Stimulated activated CD8-positive, alpha-beta memory T cell treated with anti-CD3 and anti-CD28 coated beads, Interleukin-4, amount 100 ng/mL, for 24 hours (primary cell): ENCODE measurements at regions not wholly inside any gene's neighbourhood (a gene's known extent, or its start where the extent isn't known, plus 50 kb on each side); places are given as distances from the start of the nearest gene placed in this dataset.
"Not testable (repeated sequence)": the region's sequence is repeated elsewhere in the genome, so short reads cannot be mapped to it uniquely, and the experiment has no call there.

Experiments used
- DNase-seq: peaks from one replicate; pipeline ENCODE4 v3.0.0-alpha.2; 2020; ENCODE audit warnings: low read depth

DNA sequence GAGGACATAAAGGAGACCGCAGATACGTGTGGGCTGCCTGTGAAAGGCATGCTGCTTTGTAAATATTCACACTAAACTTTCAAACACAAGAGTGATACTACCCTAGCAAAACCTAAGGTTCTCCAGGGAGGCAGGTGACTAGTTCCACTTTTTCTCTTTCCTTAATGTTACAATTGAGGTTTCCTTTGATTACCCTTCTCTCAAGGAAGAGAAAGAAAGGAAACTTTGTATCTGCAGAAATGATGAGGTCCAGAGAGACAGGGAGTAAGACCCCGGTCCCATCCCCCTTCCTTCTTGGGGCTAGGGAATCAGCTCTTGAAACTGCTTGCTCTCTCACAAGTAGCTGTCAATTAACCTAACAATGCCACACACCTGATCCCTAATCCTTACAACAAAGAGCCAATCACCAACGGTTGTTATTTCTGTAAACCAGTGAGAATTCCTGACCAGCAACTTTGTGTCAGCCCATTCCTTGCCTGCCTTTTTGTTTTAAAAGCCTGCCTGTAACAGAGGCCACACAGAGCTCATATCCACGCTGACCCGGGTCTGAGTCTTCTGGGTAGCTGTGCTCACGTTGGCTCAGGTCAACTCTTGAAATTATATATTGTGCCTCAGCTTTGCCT, 754.8 kb upstream of the FRG1 start:
- no peak for DNase-seq

DNA sequence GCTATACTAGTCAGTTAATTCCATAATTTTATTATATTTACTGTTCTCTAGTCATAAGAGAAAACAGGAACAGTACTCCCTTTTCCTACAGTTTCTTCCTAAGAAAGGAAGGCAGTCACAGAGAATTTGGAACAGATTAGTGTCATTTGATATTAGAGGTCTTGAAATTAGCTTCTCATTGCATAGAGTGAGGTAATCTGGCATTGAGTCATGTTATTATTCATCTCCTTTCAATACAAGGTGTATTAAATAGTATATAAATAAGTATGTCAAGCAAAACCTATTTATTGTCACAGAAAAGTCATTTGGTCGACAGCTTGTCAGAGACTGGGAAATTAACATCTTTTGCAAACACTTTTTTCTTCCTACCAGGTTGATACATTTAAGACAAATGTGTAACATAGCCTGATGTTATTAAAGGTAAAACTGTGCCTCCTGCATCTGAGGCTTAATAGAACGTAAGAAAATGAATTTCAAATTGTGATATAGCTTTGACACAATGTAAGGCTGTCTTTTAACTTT, 753.1 kb upstream of the FRG1 start:
- DNase-seq, result no peak

DNA sequence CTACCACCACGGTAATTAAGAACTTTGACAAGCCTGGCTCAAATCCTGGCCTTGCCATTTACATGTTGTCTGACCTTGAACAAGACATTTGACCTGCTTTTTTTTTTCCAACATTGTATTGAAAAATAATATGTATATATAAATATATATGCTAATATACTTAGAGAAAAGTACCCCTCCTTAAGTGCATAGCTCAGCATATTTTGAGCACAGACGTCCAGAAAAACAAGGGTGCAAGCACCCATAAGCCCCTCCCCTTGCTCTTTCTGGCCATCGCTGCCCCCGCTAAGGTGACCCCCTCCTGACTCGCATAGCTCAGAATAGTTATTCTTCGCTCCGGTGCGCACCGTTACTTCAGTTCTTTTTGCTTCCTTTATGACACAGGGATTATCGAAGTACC, 742.0 kb upstream of the FRG1 start:
- DNase-seq, result no peak

DNA sequence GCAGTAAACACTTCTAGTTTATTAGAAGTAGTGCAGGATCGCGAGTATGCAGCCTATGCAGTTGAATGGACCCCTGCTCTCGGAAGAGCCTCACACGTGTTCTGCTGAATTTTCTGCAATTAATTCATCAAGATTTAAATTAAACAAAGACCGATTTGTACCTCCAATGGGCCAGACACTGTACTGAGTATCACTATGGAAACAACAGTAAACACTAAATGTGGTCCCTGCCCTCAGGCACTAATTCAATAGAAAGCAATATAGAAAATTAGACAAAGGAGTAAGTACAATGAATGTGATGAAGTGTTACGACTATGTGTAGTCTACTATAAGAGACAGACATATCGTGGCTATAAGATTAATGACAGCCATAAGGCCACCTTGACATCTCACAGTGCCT, 740.3 kb upstream of the FRG1 start:
- no peak for DNase-seq

DNA sequence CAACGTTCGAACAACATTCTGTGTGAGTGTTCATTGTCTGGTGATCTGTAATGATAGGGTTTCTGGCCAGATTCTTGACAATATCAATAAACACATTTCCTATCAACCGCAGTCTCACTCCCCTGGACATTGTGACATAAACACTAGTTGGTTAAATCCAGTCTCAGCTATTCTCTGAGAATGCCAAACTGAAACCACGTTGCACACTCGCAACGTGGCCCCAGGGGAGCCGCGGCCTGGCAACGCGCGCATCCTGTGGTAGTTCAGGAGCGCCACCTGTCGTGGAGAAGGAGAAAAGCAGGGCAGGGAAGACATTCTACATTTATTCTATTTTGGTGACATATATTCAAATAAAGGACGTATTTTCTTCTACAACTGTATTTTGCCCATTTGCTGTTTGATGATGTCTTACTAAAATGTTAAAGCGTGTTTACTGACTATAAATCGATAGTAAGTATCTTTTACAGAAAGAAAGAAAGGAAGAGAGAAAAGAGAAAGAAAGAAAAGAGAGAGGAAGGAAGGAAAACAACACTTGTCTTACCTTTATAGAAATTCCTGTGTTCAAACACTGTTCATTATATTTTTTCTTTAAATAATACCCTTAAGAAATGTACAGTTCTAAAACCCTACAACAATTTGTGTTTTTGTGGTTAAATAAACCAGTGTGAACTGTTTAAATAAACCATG, 738.3 kb upstream of the FRG1 start:
- no peak for DNase-seq

DNA sequence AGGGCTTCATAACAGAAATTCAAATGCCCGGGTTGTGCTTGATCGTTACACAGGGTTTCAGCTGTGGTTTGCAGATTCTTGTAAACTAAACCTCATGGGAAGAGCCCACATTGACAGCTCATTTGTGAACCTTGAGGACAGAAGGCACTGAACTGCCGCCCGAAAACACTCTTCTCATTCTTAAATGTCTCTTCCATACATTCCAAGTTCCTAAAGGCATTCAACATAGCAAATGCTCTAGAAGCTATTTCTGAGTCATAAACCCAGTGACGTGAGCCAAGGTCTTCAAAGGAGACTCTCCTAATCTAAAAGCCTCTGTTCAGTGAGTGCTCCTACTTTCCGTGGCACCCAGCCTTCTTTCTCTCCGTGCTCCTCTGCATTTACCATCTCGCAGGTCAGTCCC, 737.8 kb upstream of the FRG1 start:
- no peak for DNase-seq

DNA sequence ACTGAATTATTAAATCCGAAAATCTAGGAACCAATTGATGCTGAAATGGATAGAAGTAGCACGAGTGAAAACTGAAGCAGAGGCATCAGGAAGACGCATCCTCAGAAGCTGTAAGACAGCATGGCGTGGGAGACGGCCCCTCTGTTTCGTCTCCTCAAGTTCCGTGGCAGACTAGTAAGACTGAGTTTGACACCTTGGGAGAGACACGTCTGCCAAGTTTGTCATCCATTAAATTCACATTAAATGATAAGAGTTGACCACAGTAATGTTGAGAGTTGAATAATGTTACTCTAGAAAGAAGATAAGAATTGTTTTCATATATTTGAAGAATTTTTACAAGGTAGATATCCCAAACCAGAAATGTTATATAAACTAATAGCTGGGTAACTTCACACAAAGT, 736.1 kb upstream of the FRG1 start:
- no peak for DNase-seq

DNA sequence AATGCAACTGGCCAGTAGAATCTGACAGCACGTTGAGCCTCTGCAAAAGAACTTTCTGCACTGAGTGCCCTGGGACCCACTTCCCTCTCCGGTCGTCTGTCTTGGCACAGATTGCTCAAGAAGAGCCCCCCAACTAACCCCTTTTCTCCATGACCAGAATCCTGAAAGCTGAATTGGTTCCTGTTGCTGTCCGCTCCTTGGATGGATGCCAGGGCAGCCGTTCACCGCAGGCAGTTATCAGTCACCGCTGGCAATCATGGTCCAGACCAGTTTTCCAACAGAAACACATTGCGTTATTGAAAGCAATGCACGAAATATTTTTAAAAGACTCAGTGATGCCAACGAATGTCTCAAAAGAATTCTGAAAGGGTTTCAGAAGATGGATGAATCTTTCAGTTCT, 733.7 kb upstream of the FRG1 start:
- no peak for DNase-seq

DNA sequence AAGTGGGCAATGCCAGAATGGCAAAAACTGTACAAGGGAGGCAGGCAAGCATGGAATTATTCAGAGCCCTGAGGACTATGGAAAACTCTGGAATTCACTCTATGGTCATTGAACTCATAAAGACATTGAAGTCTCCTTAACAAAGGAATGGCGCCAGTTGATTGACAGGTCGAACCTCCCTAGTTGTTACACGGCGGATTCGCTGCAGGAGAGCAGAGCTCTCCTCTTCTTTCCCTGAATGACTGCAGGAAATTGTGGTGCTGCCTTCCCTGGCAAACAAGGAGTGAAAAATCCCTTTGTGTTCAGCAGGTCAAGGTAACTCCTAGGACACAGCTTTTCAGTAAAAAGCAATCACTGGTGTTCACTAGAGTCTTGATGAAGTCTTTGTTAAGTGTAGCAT, 732.8 kb upstream of the FRG1 start:
- DNase-seq, result no peak

DNA sequence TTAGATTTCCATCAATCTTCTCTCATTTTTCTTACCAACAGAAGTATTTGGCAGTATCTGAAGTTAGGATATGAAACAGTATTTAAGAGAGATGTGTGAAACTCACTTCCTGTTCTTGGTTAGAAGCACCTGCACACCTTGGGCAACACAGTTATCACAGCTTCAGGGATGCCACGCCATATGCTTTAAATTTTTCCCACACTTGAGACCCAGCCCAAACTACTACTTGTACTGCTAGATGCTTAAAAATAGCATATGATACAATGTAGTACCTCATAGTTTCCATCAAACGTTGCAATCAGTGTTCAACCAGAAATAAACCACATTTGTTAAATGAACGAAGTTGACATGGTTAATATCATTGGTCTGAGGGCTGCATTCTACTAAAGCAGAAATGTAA, 725.1 kb upstream of the FRG1 start:
- no peak for DNase-seq

DNA sequence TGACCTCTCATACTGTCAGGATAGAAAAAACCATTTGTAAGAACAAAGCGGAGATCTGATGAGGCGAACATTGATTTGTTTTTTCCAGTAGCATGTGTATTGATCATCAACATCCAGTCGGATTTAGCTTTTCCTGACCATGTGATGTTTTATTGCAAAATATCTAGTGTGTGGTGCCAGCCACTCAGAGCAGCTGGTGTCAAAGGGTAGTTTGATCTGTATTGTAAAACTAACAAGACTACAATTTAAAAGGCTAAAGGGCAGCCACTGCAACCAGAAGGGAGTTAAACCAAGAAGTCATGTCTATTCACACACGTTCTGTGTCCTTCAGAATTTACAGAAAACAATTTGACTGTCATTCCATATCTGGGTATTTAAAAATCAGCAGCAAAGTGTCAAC, 719.0 kb upstream of the FRG1 start:
- no peak for DNase-seq

DNA sequence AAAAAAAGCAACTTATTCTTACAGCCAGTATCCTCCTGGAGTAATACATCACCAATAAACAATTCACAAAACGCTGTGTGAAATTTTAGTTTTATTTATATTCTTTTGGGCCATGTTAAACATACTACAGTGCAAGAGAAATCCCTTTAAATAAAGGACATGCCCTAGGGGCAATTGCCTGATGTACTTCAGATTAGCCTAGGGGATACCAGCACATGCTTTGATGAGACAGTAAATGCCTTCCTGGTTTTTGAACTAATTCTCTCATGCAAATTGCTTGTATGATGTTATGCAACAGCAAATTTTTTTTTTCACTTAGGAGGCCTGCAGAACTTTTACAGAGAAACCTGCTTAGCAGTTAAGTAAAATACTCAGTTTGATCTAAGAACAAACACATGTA, 711.9 kb upstream of the FRG1 start:
- DNase-seq, result no peak

DNA sequence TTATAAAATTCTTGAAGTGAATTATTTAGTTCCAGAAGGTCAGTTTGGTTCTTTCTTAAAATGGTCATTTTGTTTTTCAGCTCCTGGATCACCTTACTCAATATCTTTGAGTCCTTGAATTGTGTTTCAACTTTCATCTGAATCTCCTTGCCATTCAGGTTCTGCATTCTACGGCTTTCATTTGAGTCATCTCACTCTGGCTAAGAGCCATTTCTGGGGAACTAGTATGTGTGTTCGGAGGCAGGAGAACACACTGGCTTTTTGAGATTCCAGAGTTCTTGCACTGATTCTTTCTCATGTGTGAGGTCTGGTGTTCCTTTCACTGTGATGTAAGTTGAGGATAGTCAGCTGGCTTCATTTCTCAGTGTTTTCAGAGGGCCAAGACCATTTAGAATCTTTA, 708.4 kb upstream of the FRG1 start:
- no peak for DNase-seq

DNA sequence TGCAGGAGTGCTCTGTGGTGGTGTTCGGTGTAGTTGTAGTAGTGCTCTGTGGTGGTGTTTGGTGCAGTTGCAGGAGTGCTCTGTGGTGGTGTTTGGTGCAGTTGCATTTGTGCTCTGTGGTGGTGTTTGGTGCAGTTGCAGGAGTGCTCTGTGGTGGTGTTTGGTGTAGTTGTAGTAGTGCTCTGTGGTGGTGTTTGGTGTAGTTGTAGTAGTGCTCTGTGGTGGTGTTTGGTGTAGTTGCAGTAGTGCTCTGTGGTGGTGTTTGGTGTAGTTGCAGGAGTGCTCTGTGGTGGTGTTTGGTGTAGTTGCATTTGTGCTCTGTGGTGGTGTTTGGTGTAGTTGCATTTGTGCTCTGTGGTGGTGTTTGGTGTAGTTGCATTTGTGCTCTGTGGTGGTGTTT, 706.9 kb upstream of the FRG1 start:
- DNase-seq, result not testable (repeated sequence)

DNA sequence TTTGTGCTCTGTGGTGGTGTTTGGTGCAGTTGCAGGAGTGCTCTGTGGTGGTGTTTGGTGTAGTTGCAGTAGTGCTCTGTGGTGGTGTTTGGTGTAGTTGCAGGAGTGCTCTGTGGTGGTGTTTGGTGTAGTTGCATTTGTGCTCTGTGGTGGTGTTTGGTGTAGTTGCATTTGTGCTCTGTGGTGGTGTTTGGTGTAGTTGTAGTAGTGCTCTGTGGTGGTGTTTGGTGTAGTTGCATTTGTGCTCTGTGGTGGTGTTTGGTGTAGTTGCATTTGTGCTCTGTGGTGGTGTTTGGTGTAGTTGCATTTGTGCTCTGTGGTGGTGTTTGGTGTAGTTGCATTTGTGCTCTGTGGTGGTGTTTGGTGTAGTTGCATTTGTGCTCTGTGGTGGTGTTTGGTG, 705.7 kb upstream of the FRG1 start:
- DNase-seq, result not testable (repeated sequence)

DNA sequence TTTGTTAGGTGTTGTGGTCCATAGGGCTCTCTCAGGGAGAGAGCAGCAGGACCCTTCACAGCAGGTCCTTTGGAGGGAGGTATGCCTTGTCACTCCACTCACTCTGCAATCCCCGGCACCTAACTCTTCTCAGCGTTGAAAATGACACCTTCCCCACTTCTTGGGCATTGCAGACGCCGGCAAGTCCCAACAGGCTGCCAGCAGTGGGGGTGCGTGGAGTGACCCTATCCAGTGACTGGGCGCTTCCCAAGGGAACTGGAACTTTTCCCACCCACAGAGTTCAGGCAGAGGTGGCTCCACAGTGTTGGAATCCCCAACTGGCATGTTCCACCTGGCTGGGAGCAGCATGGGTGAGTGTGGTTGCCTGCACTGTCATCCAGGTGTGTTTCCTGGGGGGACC, 705.1 kb upstream of the FRG1 start:
- no peak for DNase-seq

DNA sequence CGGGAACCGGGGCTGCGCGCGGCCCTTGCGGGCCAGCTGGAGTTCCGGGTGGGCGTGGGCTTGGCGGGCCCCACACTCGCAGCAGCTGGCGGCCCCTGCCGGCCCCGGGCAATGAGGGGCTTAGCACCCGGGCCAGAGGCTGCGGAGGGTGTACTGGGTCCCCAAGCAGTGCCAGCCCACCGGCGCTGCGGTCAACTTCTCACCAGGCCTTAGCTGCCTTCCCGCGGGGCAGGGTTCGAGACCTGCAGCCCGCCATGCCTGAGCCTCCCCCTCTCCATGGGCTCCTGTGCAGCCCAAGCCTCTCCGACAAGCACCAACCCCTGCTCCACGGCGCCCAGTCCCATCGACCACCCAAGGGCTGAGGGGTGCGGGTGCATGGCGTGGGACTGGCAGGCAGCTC, 704.4 kb upstream of the FRG1 start:
- not testable (repeated sequence) for DNase-seq

DNA sequence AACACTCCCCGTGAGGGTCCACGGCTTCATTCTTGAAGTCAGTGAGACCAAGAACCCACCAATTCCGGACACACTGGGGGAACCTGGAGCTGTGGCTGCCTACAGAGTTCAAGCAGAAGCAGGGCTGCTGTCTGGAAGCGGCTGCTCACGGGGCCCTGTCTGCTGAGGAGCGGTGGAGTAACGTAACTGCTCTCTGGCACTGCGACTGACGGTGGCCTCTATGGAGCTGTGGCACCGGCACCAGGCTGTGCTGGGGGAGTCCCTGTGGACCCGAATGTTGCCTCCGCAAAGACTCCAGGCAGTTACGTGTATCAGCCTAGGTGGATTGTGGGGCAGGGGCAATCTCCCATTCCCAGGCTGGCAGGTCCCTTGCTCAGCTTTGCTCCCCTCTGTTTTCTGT, 703.3 kb upstream of the FRG1 start:
- DNase-seq, result no peak

DNA sequence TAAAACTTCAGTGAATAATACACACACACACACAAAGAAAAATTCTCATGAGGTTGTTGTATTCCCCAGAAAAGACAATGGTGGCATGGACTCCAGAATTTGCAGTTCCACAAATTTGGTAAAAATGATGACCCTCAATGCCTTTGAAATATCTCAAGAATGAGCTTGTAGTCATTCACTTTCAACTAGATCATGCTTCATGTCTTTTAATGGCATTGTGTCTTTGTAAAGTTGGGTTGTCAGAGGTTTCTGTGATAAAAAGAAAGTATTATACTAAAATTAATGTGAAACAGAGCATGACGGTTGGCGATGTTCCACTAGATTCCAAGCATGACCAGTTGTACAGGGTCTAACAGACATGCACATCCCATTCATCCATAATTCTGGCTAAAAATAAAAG, 685.0 kb upstream of the FRG1 start:
- no peak for DNase-seq

DNA sequence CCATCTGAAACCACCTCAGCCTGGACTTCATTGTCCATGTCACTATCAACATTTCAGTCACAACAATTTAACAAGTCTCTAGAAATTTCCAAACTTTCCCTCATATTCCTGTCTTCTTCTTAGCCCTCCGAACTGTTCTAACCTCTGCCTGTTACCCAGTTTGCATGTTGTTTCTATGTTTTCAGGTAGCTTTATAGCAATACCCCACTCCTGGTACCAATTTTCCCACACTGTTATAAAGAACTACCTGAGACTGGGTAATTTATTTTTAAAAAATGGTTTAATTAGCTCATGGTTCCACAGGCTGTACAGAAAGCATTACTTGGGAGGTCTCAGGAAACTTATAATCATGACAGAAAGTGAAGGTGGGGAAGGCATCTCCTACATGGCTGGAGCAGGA, 679.2 kb upstream of the FRG1 start:
- no peak for DNase-seq

DNA sequence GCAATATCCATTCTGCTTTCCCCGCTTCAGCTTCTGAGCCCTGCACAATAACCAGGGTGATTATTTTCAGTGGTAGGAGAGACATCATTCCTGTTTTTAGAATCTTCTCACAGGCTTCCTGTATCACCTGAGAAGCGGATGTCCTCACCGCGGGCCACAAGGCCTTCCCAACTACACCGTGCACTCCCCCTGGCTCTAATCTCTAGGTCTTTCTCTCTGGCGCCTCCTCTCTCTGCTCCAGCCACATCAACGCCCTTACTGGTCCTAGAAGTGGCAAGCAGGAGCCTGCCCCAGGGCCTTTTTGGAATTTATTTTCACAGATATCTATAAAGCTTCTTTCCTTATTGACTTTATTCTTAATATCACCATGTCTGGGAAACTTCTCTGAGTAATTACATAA, 675.2 kb upstream of the FRG1 start:
- no peak for DNase-seq

DNA sequence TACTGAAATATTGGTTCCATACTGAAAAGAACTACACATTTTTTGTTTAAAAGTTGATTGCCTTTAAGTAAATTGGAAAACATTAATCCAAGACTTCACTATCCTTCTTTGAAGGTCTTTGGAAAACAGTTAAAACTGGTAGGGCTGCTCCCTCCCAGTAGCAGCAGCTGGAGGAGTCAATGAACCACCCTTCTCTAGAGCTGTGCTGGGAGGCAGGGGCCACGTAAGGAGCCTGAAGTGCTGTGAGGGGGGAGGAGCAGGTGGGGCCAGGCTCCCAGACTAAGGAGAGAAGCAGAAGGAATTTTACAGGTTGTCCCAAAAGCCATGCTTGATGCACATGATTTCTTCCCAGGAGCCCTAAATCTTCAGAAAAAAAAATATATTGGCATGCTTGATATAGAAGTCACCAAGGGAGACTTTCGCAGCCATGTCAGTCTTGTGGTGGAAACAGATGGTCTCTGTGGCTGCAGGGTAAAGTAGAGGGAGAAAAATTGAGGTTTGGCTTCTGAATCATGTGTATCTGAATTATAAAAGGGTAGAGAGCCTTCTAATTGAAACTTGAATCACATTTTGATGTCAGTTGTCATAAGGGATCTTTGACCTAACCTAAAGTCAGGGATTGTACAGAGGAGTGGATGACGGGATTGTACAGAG, 673.2 kb upstream of the FRG1 start:
- DNase-seq, result no peak

DNA sequence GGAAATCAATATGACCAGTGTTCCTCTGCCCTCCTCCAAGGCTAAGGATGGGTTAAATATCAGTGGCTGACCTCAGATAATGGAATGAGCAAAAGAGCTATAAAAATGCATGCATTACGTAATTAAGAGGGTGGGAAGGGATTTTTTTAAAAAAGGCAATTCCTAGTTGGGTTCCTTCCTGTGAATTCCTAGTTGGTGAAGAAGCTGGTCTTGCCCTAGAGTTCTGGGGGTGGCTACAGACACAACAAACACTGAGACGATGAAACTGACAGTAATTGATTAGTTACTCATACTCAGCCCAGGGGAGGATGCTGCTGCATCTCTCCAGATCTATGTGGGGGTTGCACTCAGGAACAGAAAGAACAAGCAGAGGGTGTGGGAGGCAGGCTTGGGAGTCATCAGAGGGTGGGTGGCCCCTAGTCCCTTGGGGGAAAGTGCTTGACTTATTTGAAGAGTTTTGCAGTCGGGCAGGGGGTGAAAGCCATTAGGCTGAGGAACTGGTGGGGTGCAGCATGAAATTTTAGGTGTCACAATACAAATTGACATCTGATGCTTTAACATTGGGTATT, 662.0 kb upstream of the FRG1 start:
- no peak for DNase-seq
